GM21367 (cell line): ENCODE measurements at regions not wholly inside any gene's neighbourhood (a gene's known extent, or its start where the extent isn't known, plus 50 kb on each side); places are given as distances from the start of the nearest gene placed in this dataset.
"Not testable (repeated sequence)": the region's sequence is repeated elsewhere in the genome, so short reads cannot be mapped to it uniquely, and the experiment has no call there.

Experiments used
- ATAC-seq: cut with Tn5 transposase; IDR thresholded peaks from one replicate; pipeline ENCODE4 v1.9.1; 2021; ENCODE audit not compliant: unreplicated experiment

DNA sequence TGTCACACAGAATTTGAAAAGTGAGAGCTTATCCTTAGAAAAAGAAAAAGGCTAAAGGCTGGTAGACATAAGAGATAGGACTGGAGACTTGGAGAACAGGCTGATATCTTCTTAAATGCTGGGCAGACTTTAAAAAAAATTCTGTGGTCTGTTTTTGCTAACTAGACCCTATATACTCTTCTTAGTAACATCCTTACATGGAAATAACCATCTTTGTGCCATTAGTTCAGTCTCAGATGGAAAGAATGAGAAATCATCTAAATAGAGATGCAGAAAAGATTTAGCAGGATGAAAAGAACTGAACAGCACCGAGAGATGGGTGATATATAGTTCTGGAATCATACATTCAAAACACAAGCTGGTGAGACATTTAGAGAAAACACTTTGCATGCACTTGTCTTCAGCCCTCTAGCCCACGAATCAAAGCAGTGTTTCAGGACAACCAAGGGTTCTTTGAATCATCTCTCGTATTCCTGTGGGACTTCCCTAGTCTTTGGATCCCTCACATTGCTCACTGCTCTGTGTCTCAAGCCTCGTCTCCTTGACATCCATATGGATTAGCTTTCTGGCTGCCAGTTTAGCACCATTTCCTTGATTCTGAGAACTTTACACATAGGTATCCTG, 93.0 kb upstream of the LYSMD4 start:
- ATAC-seq: no peak

DNA sequence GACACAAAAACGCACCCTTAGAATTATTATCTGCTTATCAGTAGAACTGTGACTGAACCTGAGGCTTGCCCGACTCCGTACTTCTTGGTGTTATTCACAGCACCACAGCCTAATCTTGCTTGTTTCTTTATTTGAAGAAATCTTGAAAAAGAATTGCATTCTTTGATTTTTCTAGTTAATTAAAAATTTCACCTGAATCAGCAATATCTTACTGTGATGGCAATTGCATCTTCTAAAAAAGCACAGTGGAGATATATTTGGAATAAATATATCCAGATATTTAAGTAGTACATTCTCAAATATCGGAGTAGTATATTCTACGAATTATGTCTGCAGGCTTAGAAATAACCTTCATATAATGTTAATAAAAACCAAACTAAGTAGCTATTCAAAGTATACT, 90.1 kb upstream of the LYSMD4 start:
- ATAC-seq: no peak

DNA sequence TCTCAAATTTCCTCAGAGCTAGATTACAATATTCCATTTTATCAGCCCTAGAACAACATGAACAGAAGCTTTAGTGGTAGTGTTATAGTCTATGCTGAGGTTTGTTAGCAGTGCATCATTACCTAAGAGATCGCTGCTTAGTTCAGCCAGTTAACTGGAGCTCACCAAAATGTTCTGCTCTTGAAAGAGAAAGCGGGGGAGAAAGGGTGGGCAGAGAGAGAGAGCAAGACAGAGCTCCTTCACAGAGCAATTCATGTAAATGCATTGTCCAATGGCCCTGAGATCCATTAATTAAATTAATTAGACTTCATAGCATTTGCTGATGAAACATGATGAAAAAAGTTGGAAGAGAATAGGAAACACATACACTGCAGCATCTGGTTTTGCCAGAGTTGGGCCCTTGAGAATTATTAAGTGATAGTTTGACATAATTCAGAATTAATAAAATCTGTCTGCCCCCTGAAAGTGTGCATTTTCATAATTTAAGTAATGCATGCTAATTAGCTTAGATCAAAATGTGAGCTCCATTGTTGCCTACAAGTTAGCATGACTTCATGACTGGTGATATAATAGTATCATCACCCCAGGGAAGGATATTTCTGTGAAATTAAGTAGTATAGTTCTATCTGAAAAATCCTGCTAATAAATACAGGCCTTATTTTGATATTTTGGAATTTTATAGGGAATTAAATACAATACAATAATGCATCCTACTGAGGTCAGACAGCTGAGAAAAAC, 86.9 kb upstream of the LYSMD4 start:
- ATAC-seq: no peak

DNA sequence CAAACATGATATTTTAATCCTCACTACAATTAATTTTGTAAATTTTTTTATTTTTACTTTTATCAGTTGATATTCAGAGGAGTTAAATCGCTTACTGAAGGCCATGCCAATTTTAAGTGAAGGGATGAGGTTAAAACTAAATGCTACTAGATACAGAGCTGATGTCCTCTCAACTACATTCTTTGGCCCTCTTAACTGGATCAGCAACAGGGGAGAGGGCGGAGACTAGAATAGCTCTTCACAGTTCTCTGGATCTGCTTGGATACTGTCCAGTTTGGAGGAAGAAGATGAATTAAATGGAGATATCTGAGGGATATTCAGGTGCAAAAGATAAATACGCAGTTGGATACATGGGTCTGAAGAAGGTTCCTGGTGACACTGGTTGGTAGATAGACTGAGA, 85.6 kb upstream of the LYSMD4 start:
- no peak for ATAC-seq

DNA sequence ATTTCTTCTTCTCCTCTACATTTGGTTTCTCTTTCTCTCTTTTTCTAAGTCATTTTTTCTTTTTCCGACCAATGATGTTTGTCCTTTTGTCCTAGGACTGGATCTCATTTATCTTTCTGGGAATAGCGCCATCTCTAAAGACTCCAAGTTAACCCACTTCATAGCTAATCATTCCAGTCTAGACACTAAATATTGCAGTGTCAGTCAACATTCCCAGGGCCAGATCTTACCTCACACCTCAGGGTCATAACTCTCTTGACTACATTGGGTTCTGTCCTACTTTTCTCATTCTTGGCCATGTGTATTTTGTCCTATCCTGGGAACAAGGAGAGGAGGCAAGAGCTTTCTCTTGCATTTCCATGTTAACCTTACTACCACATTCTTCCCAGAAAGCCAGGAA, 83.6 kb upstream of the LYSMD4 start:
- ATAC-seq: not testable (repeated sequence)

DNA sequence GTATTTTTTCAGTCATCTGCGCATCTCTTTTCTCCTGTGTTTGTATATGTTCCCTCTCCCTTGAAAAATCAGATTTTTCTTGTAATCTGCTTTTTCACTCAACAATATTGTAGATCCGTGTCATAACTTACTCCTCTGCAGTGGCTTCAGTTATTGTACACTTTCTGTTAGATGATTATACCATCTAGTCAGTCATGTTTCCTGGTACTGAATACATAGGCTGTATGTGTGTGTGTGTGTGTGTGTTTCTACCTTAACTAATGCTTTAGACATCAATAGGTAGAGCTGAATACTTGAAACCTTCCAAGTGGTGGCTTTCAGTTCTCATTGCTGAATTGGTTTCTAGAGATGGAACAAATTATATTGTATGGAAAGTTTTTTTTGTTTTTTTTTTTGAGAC, 77.4 kb upstream of the LYSMD4 start:
- not testable (repeated sequence) for ATAC-seq

DNA sequence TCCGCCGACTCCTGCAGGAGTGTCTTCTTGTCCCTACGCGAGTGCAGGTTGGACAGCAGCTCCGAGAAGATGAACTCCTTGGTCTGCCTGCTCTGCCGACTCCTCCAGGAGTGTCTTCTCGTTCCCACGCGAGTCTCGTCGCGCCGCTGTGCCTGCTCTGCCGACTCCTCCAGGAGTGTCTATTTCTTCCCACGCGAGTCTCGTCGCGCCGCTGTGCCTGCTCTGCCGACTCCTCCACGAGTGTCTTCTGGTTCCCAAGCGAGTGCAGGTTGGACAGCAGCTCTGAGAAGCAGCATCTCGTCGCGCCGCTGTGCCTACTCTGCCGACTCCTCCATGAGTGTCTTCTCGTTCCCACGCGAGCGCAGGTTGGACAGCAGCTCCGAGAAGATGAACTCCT, 66.6 kb upstream of the LYSMD4 start:
- not testable (repeated sequence) for ATAC-seq

DNA sequence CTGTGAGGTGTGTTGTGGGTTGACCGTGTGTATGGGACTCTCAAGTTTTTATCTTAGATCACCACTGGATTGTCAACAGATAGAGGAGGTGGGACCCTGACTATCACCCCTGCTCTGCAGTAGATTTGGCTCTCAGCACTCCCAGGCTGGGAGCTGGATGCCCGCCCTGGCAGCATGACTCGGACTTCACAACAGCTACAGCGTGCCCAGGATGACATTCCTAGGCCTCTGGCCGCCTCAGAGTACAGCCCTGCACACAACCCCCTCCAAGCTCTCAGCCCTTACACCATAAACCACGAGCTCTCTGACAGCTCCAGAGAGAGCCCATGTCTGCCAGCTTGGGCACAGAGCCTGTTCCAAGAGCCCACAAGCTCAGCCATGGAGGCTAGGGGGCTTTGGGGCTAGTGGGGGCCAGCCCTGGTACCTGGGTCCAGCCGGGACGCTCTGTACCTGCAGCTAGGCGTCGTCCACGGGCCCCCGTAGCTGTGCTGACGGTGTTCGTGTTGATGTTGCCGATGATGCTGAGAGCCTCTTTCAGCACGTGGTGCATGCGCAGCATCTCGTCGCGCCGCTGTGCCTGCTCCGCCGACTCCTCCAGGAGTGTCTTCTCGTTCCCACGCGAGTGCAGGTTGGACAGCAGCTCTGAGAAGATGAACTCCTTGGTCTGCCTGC, 66.1 kb upstream of the LYSMD4 start:
- not testable (repeated sequence) for ATAC-seq

DNA sequence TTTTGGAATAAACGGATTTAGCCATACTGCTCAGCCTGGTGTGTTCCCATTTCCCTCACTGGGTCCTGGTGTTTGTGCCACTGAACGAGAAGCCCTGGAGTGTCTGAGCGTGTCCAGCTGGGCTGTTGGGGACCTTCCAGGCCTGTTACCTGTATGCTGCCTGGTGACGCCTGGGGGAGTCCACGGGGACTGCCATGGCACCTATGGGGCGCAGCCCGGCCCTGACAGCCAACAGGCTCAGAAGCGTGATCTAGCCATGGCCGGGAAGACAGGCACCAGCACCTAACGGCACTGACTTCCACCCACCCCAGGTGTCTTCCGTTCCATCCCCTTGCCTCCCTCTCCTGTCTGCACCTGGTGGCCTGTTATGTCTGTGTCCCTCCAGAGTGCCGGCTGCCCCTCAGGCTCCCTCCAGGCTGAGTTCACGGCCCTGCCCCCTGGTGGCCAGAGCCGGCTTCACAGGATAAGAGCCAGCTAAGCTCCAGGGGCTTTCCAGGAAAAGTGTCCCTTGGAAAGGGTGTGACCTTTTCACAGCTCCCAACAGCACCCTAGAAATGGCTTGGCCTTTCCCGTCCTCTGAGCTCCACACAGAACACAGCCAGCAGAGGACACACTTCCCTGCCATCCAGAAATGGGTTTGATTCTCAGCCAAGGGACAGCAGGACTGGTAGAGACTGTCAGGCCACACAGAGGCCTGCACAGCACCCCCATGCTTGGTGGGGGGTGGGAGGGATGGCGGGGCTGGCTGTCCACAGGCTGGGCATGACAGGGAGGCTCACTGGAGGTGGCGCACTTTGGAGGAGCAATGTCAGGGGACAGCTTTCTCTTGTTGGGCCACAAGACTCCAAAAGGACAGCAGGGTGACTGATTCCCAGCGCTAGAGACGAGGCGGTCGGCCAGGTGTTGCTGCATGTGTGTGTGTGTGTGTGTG, 64.0 kb upstream of the LYSMD4 start:
- not testable (repeated sequence) for ATAC-seq

DNA sequence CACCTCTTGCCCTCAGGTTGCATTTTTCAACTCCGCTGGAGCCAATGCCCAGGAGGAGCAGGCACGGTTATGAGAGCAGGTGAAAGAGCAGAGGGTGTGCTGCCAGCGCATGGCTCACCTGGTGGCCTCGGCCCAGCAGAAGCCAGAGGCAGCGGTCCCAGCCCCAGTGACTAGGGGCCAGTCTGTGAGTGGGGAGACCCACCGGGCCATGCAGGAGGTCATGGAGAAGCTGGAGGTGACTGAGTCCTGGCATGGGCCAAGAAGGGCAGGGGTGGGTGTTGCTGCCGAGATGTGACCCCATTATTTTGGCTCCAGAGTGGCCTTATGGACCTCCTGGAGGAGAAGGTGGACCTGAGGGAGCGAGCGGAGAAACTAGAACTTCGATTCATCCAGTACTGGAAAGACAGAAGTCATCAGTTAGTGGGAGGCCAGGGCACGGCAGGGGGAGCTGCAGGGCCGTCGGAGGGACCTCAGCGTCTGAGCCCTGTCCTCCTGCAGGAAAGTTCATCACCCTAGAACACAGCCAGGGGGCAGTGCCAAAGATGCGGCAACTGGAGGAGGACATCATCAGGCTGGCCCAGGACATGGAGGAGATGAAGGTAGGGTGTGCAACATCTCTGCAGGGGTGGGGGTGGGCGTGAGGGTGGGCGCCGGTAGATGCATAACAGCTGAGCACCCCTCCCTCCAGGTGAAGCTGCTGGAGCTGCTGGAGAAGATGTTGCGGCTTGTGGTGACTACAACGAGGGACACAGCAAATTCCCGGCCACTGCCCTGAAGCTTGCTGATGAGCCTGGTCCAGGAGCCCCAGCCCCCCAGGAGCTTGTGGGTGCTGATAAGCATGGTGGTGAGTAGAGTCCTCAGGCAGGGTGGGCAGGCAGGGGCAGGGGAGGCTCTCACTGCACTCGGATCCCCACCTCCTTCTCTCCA, 58.9 kb upstream of the LYSMD4 start:
- not testable (repeated sequence) for ATAC-seq

DNA sequence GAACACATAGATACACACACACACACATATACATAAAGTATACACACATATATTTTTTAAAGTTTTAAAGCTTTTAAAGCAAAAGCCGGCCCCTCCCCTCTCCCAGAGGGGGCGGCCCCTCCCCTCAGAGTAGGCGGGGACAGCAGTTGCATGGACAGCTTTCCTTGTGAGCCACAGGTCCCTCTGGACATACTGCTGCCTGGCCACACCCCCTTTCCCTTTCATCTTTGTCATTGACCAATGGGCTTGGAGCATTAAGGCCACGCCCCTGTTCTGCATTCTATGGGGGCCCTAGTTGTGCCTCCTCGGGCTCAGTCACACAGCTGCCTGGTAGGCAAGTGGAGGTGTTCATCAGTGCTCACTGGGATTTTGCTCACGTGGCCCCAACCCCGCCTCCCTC, 57.5 kb upstream of the LYSMD4 start:
- ATAC-seq: not testable (repeated sequence)

DNA sequence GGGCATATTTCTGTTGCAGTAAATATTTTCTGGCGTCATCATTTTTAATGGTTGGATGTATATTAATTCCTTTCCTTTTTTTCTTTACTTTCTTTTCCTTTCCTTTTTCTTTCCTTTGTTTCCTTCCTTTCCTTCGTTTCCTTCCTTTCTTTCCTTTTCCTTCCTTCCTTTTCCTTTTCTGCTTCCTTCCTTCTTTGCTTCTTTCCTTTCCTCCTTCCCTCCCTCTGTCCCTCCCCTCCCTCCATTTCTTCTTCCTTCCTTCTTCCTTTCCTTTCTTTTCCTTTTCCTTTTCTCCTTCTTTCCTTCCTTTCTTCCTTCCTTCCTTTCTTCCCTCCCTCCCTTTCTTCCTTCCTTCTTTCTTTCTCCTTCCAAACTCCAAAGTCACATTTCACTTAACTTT, 54.9 kb upstream of the LYSMD4 start:
- no peak for ATAC-seq

DNA sequence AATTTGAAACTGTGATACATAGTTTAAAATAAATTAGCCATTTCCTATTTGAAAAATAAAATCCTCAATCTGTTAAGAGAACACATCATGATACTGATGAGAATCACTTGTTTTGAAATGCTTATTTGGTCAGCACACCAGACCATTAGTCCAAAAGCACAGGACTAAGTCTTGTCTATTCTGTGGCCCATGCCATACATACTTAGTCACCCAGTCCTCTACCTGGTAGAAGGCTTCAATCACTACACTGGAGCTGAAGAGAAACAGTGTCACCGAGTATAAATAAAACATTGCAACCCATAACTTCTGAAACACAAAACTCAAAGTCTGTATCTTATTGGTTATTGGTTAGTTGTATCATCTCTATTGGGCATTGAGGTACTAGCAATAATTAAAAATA, 51.6 kb upstream of the LYSMD4 start:
- ATAC-seq: not testable (repeated sequence)

DNA sequence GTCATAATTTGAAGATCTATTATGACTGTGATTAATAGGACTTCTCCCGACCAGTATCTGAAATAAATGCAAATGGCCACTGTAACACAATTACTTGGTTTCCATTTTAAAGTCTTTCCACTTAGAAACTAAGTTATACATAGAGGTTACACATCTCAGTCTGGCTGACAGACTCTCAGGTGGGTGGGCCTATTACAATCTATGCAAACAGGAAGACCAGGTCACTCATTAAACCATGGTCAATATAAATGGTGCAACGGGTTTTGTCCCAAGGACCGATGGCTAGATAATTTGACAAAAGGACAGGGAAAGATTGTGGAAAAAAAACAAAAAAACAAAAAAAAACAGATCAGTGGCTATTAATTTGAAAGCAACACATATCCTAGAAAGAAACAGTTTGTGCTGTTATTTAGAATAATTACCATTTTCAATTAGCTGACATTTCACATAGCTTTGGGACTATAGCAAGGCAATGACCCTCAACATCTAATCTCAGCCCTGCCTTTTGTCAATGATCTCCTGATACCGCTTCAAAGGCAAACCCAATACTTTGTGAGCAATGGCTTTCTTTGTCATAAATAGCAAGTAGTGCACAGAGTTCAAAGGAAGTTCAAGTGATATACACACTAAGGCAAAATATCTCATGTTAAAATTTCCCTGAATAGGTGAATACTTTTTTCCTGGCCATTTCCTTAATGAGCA, 50.8 kb upstream of the LYSMD4 start:
- not testable (repeated sequence) for ATAC-seq
